HepG2 (cell line): ENCODE measurements at regions not wholly inside any gene's neighbourhood (a gene's known extent, or its start where the extent isn't known, plus 50 kb on each side); places are given as distances from the start of the nearest gene placed in this dataset.

ENCODE experiments used
- ATAC-seq: fragments of 200-7000 bp; cut with Tn5 transposase; 3 replicates; pipeline ENCODE4 v1.9.1; 2020; ENCODE audit warnings: mild to moderate bottlenecking, moderate library complexity
- BruUV-seq: library from RNA; stranded (reverse); fragments of 400-500 nt; replicated peaks from 2 replicates; lab custom pipeline; 2021; lab: Mats Ljungman, UMichigan
- CTCF ChIA-PET: fragments of 300-600 bp; formaldehyde crosslinking; extraction: SDS; loops from one replicate; lab custom pipeline; 2021; ENCODE audit warnings: low total read pairs, inconsistent platforms, low intra/inter-chr PET ratio; lab: Yijun Ruan, JAX
- POLR2A ChIA-PET: fragments of 350-600 bp; sonication (Branson Sonifier 250); formaldehyde crosslinking; loops from one replicate; lab custom pipeline; 2020; ENCODE audit warnings: antibody characterized with exemption, inconsistent platforms; lab: Yijun Ruan, JAX
- DNase-seq: peaks from one replicate; pipeline ENCODE4 v3.0.0-alpha.2; 2015; ENCODE audit warnings: low spot score
- FAIRE-seq: peaks from 3 replicates; lab custom pipeline; 2011; peaks lifted over from hg19 to GRCh38; lab: Jason Lieb, UNC
- H2AFZ ChIP-seq: one replicate; pipeline ENCODE4 v1.6.1; 2011; ENCODE audit warnings: low read length, inconsistent platforms
- H3K27ac ChIP-seq: fragments of 300-600 bp; 3 replicates; pipeline ENCODE4 v1.8.0; 2011; ENCODE audit warnings: mixed run types, mild to moderate bottlenecking, mixed read lengths, low read length, inconsistent platforms; ENCODE audit not compliant: insufficient read depth; ENCODE audit errors: extremely low read length
- H3K27me3 ChIP-seq, 2 experiments: fragments of 200-600 bp in 1 of 2; 2 replicates in 1 of 2; 3 replicates in 1 of 2; pipeline versions ENCODE4 v1.6.0 to v1.8.0; 2011; ENCODE audit warnings: low read length in 2 of 2, mild to moderate bottlenecking in 2 of 2, moderate library complexity in 2 of 2, inconsistent platforms in 1 of 2; ENCODE audit not compliant: insufficient read depth in 2 of 2, control insufficient read depth in 1 of 2
- H3K36me3 ChIP-seq, 2 experiments: fragments of 200-600 bp in 1 of 2; replicated peaks in 1 of 2; 2 replicates in 1 of 2; 3 replicates in 1 of 2; pipeline versions ENCODE4 v1.5.1 to v1.8.0; 2011; ENCODE audit warnings: low read length in 2 of 2, inconsistent platforms in 1 of 2; ENCODE audit not compliant: insufficient read depth in 2 of 2, control insufficient read depth in 1 of 2
- H3K4me1 ChIP-seq: 2 replicates; pipeline ENCODE4 v1.5.1; 2012; ENCODE audit warnings: low read length, inconsistent platforms; ENCODE audit not compliant: insufficient read depth
- H3K4me2 ChIP-seq: 2 replicates; pipeline ENCODE4 v1.6.0; 2011; ENCODE audit warnings: low read depth, low read length, inconsistent platforms
- H3K4me3 ChIP-seq, 3 experiments: fragments of 200-600 bp in 1 of 3; sonication (generic), shearing (Covaris generic) in 1 of 3; replicated peaks in 1 of 3; 2 replicates each; pipeline ENCODE4 v1.5.1; 2011 to 2016; ENCODE audit warnings: low read length in 3 of 3, inconsistent platforms in 2 of 3, low read depth in 2 of 3, mild to moderate bottlenecking in 2 of 3, control low read depth in 1 of 3, mixed read lengths in 1 of 3; ENCODE audit not compliant: insufficient read depth in 1 of 3
- H3K79me2 ChIP-seq: one replicate; pipeline ENCODE4 v1.6.1; 2011; ENCODE audit warnings: low read length, inconsistent platforms; ENCODE audit not compliant: insufficient read depth
- H3K9ac ChIP-seq: 2 replicates; pipeline ENCODE4 v1.6.0; 2011; ENCODE audit warnings: mild to moderate bottlenecking, low read depth, low read length, inconsistent platforms; ENCODE audit not compliant: insufficient read depth
- H3K9me3 ChIP-seq: 2 replicates; pipeline ENCODE4 v1.5.1; 2012; ENCODE audit warnings: mild to moderate bottlenecking, low read length
- H4K20me1 ChIP-seq: 2 replicates; pipeline ENCODE4 v1.6.0; 2011; ENCODE audit warnings: inconsistent platforms, mild to moderate bottlenecking, low read length, moderate library complexity; ENCODE audit not compliant: insufficient read depth
- ATF6 ChIP-seq: sonication (generic); formaldehyde crosslinking; conservative IDR thresholded peaks from 2 replicates; pipeline ENCODE4 v1.4.0; 2020; ENCODE audit warnings: missing genetic modification reagents
- FOXA3 ChIP-seq: IDR thresholded peaks from 2 replicates; pipeline ENCODE4 v1.6.1; 2016; ENCODE audit warnings: missing genetic modification reagents, missing compliant biosample characterization
- FOXC1 ChIP-seq: sonication (generic); formaldehyde crosslinking; IDR thresholded peaks from 2 replicates; pipeline ENCODE4 v1.8.0; 2022; ENCODE audit warnings: mild to moderate bottlenecking, missing genetic modification reagents, borderline replicate concordance
- HCFC1 ChIP-seq: fragments of 150-350 bp; IDR thresholded peaks from 2 replicates; pipeline ENCODE4 v1.6.1; 2014; ENCODE audit warnings: low read depth, low read length
- HOXA9 ChIP-seq: sonication (generic); formaldehyde crosslinking; IDR thresholded peaks from 2 replicates; pipeline ENCODE4 v1.8.1; 2022; ENCODE audit warnings: missing genetic modification reagents, mild to moderate bottlenecking, moderate library complexity, borderline replicate concordance
- MAFF ChIP-seq: IDR thresholded peaks from 2 replicates; pipeline ENCODE4 v1.6.1; 2011; ENCODE audit warnings: low read depth, low read length, improper control_type of control experiment
- MAFK ChIP-seq, 2 experiments: IDR thresholded peaks in 1 of 2; conservative IDR thresholded peaks in 1 of 2; 2 replicates each; pipeline ENCODE4 v1.6.1; 2011; ENCODE audit warnings: improper control_type of control experiment in 2 of 2, low read length in 2 of 2
- POGK ChIP-seq: sonication (generic); formaldehyde crosslinking; conservative IDR thresholded peaks from 2 replicates; pipeline ENCODE4 v1.8.0; 2022; ENCODE audit warnings: mild to moderate bottlenecking, moderate library complexity, missing genetic modification reagents
- POLR2G ChIP-seq: fragments of 200-400 bp; formaldehyde crosslinking; IDR thresholded peaks from 2 replicates; pipeline ENCODE4 v1.6.1; 2018; ENCODE audit warnings: mild to moderate bottlenecking, low read depth, low read length, moderate library complexity
- SMAD3 ChIP-seq: sonication (generic); formaldehyde crosslinking; IDR thresholded peaks from 2 replicates; pipeline ENCODE4 v1.4.0; 2020; ENCODE audit warnings: missing genetic modification reagents
- ZNF143 ChIP-seq: sonication (generic); formaldehyde crosslinking; IDR thresholded peaks from 2 replicates; pipeline ENCODE4 v1.4.0; 2020; ENCODE audit warnings: missing genetic modification reagents
- ZNF687 ChIP-seq: sonication (generic); formaldehyde crosslinking; IDR thresholded peaks from 2 replicates; pipeline ENCODE4 v1.5.1; 2020; ENCODE audit warnings: mild to moderate bottlenecking, missing genetic modification reagents, moderate library complexity
- WGBS: methylation state at CpG from one replicate; pipeline ENCODE4 v1.1.6; 2017; ENCODE audit warnings: low lambda C conversion rate; 5-methylcytosine and 5-hydroxymethylcytosine counted together
- in situ Hi-C: cut with HindIII; loops from 2 replicates; pipeline ENCODE4 v1.10.0; 2017; ENCODE audit warnings: low pct_unique_long_range_greater_than_20kb; ENCODE audit not compliant: extremely low pct_ligation_motif_present
- intact Hi-C: fragments of 100-400 bp; cut with micrococcal nuclease; formaldehyde crosslinking; loops from one replicate; pipeline ENCODE4 v1.10.0; 2022; ENCODE audit not compliant: unreplicated experiment

GRCh38 chr21:27146268-27146667 is 179.4 kb upstream of the ADAMTS5 start:
- Histone ChIP-seq H3K4me1 (no peaks in the 10 kb centered on the region), H3K79me2 (no peaks in the 10 kb centered on the region), H4K20me1 (no peaks in the 10 kb centered on the region), H3K9ac (no peak overlapping the region), H3K4me3 (no peak overlapping the region), H2AFZ (no peak overlapping the region), H3K36me3 (no peaks in the 10 kb centered on the region), H3K4me2 (no peak overlapping the region), H3K9me3 (peaks cover 77% of the 10 kb centered on the region), H3K27ac (no peak overlapping the region), H3K27me3 (no peaks in the 10 kb centered on the region)
- no peak for ATAC-seq
- BruUV-seq = no TSS peak
- no peak for TF ChIP-seq ZNF687 (CRISPR knock-in tag)
- TF ChIP-seq SMAD3 = no peak
- no peak for TF ChIP-seq FOXA3 (CRISPR knock-in tag)
- TF ChIP-seq MAFF = peak; percentile 94
- TF ChIP-seq FOXC1 (CRISPR knock-in tag) = no peak
- no peak for TF ChIP-seq ZNF143 (CRISPR knock-in tag)
- peak; percentile 82 to 97 for TF ChIP-seq MAFK (conservative IDR thresholded peaks at IDR 0.05 in 1 of 2, IDR thresholded peaks at IDR 0.05 in 1 of 2; ENCODE audit: low read length in 2 of 2)
- TF ChIP-seq HCFC1 = no peak
- TF ChIP-seq ATF6 (CRISPR knock-in tag) = no peak
- no peak for TF ChIP-seq POGK (CRISPR knock-in tag)
- TF ChIP-seq POLR2G = no peak
- no peak for TF ChIP-seq HOXA9 (CRISPR knock-in tag)
- 0% methylated on average over 1 of the region's 1 CpG for WGBS
- DNase-seq = no peak
- in situ Hi-C loops (no loop called here), intact Hi-C loops (no loop called here)
- POLR2A ChIA-PET = no interaction called here
- CTCF ChIA-PET = no interaction called here
- FAIRE-seq = no peak
